H1 (cell line): ENCODE measurements at regions not wholly inside any gene's neighbourhood (a gene's known extent, or its start where the extent isn't known, plus 50 kb on each side); places are given as distances from the start of the nearest gene placed in this dataset.

Source experiments
- CTCF ChIA-PET: fragments of 300-600 bp; sonication (Branson Sonifier 250); formaldehyde crosslinking; loops from one replicate; lab custom pipeline; 2021; ENCODE audit not compliant: partially characterized antibody; lab: Charles Lee
- POLR2A ChIA-PET: fragments of 300-600 bp; sonication (Branson Sonifier 250); formaldehyde crosslinking; loops from one replicate; lab custom pipeline; 2021; ENCODE audit warnings: inconsistent platforms; ENCODE audit not compliant: partially characterized antibody; lab: Charles Lee
- DNase-seq, 2 experiments: peaks; one replicate each; pipeline versions ENCODE4 v3.0.0 to v3.0.0-alpha.2; 2010 to 2022; ENCODE audit warnings: low spot score in 2 of 2, low read depth in 1 of 2, mixed read lengths in 1 of 2
- FAIRE-seq: peaks from 2 replicates; lab custom pipeline; 2011; peaks lifted over from hg19 to GRCh38; lab: Jason Lieb, UNC
- H2AFZ ChIP-seq: 2 replicates; pipeline ENCODE4 v1.8.1; 2012; ENCODE audit warnings: low read length, inconsistent platforms
- H2AK5ac ChIP-seq: 2 replicates; pipeline ENCODE4 v1.6.1; 2013; ENCODE audit warnings: low read depth, low read length
- H2BK120ac ChIP-seq: replicated peaks from 2 replicates; pipeline ENCODE3; 2013; ENCODE audit warnings: low read depth, low read length, inconsistent platforms
- H2BK12ac ChIP-seq: 2 replicates; pipeline ENCODE4 v1.6.1; 2013; ENCODE audit warnings: low read depth, low read length
- H2BK15ac ChIP-seq: 2 replicates; pipeline ENCODE4 v1.6.1; 2013; ENCODE audit warnings: low read length
- H2BK20ac ChIP-seq: 2 replicates; pipeline ENCODE4 v1.6.1; 2013; ENCODE audit warnings: low read length
- H2BK5ac ChIP-seq: 2 replicates; pipeline ENCODE4 v1.6.1; 2013; ENCODE audit warnings: low read depth, low read length
- H3K14ac ChIP-seq: 2 replicates; pipeline ENCODE4 v1.6.1; 2013; ENCODE audit warnings: inconsistent platforms; ENCODE audit not compliant: insufficient read length
- H3K18ac ChIP-seq: 2 replicates; pipeline ENCODE4 v1.6.1; 2013; ENCODE audit warnings: low read length; ENCODE audit errors: extremely low read depth
- H3K23ac ChIP-seq: 2 replicates; pipeline ENCODE4 v1.6.1; 2013; ENCODE audit warnings: inconsistent platforms; ENCODE audit not compliant: insufficient read length
- H3K23me2 ChIP-seq: 2 replicates; pipeline ENCODE4 v1.6.1; 2013; ENCODE audit warnings: low read depth, low read length
- H3K27ac ChIP-seq: 2 replicates; pipeline ENCODE4 v1.6.1; 2011; ENCODE audit warnings: low read depth, low read length, inconsistent platforms
- H3K27me3 ChIP-seq, 4 experiments: replicated peaks in 1 of 4; 1 replicate in 1 of 4; 2 replicates in 3 of 4; pipeline versions ENCODE4 v1.6.1 to v1.8.1; 2011 to 2013; ENCODE audit warnings: low read length in 3 of 4, mild to moderate bottlenecking in 3 of 4, inconsistent platforms in 2 of 4, mixed read lengths in 2 of 4, moderate library complexity in 1 of 4; ENCODE audit not compliant: control insufficient read depth in 3 of 4, insufficient read depth in 3 of 4; ENCODE audit errors: extremely low read depth in 1 of 4
- H3K36me3 ChIP-seq, 4 experiments: 2 replicates each; pipeline versions ENCODE4 v1.6.1 to v1.8.1; 2011 to 2013; ENCODE audit warnings: mild to moderate bottlenecking in 4 of 4, low read length in 3 of 4, moderate library complexity in 2 of 4, control low read depth in 1 of 4, inconsistent platforms in 1 of 4; ENCODE audit not compliant: insufficient read depth in 4 of 4, control insufficient read depth in 2 of 4
- H3K4ac ChIP-seq: replicated peaks from 2 replicates; pipeline ENCODE3; 2013; ENCODE audit warnings: low read length, low read depth, mixed read lengths, inconsistent platforms; ENCODE audit not compliant: insufficient read length
- H3K4me1 ChIP-seq, 4 experiments: replicated peaks in 1 of 4; 1 replicate in 1 of 4; 2 replicates in 3 of 4; pipeline versions ENCODE4 v1.6.1 to v1.8.1; 2011 to 2013; ENCODE audit warnings: low read length in 3 of 4, inconsistent platforms in 2 of 4, mixed read lengths in 1 of 4; ENCODE audit not compliant: insufficient read depth in 4 of 4, control insufficient read depth in 3 of 4
- H3K4me2 ChIP-seq, 2 experiments: 2 replicates each; pipeline versions ENCODE4 v1.6.1 to v1.8.1; 2011 to 2013; ENCODE audit warnings: low read depth in 2 of 2, low read length in 2 of 2, control low read depth in 1 of 2, inconsistent platforms in 1 of 2, mild to moderate bottlenecking in 1 of 2; ENCODE audit not compliant: insufficient read depth in 1 of 2
- H3K4me3 ChIP-seq, 4 experiments: fragments of 200-600, 300-600 bp in 1 of 4; sonication (generic), shearing (Covaris generic), sonication (Bioruptor Twin) in 1 of 4; 2 replicates each; pipeline versions ENCODE4 v1.5.1 to v1.8.1; 2011 to 2016; ENCODE audit warnings: low read length in 4 of 4, low read depth in 3 of 4, control low read depth in 2 of 4, inconsistent platforms in 2 of 4, mild to moderate bottlenecking in 2 of 4, mixed read lengths in 1 of 4, moderate library complexity in 1 of 4; ENCODE audit not compliant: insufficient read depth in 2 of 4; ENCODE audit errors: extremely low read depth in 1 of 4
- H3K56ac ChIP-seq: replicated peaks from 2 replicates; pipeline ENCODE3; 2013; ENCODE audit warnings: low read depth, mild to moderate bottlenecking, mixed read lengths, low read length, inconsistent platforms; ENCODE audit not compliant: insufficient read length
- H3K79me1 ChIP-seq: 2 replicates; pipeline ENCODE4 v1.6.1; 2013; ENCODE audit warnings: low read depth, low read length, control low read depth
- H3K79me2 ChIP-seq, 2 experiments: 2 replicates each; pipeline versions ENCODE4 v1.6.1 to v1.8.1; 2012 to 2013; ENCODE audit warnings: low read length in 2 of 2, mild to moderate bottlenecking in 2 of 2, inconsistent platforms in 1 of 2; ENCODE audit not compliant: insufficient read depth in 2 of 2, control insufficient read depth in 1 of 2
- H3K9ac ChIP-seq, 4 experiments: replicated peaks in 1 of 4; 1 replicate in 1 of 4; 2 replicates in 3 of 4; pipeline versions ENCODE4 v1.6.1 to v1.8.1; 2011 to 2013; ENCODE audit warnings: low read depth in 3 of 4, low read length in 3 of 4, control low read depth in 2 of 4, mild to moderate bottlenecking in 2 of 4, moderate library complexity in 2 of 4, inconsistent platforms in 1 of 4; ENCODE audit errors: extremely low read depth in 1 of 4
- H3K9me3 ChIP-seq, 2 experiments: 2 replicates each; pipeline versions ENCODE4 v1.6.1 to v1.8.1; 2012 to 2013; ENCODE audit warnings: mild to moderate bottlenecking in 2 of 2, moderate library complexity in 2 of 2, control low read depth in 1 of 2, inconsistent platforms in 1 of 2, low read depth in 1 of 2, low read length in 1 of 2, mixed read lengths in 1 of 2; ENCODE audit not compliant: insufficient read depth in 2 of 2
- H4K20me1 ChIP-seq, 2 experiments: replicated peaks in 1 of 2; 2 replicates each; pipeline versions ENCODE3 to v1.8.1; 2011 to 2013; ENCODE audit warnings: inconsistent platforms in 2 of 2, low read length in 2 of 2, mild to moderate bottlenecking in 1 of 2; ENCODE audit not compliant: insufficient read depth in 2 of 2, control insufficient read depth in 1 of 2
- H4K5ac ChIP-seq: 2 replicates; pipeline ENCODE4 v1.6.1; 2013; ENCODE audit warnings: low read length, low read depth, mixed read lengths, inconsistent platforms; ENCODE audit not compliant: insufficient read length
- H4K8ac ChIP-seq: 2 replicates; pipeline ENCODE4 v1.8.0; 2013; ENCODE audit warnings: mild to moderate bottlenecking, moderate library complexity, low read length, inconsistent platforms; ENCODE audit not compliant: insufficient read depth; ENCODE audit errors: extremely low read depth
- H4K91ac ChIP-seq: replicated peaks from 2 replicates; pipeline ENCODE3; 2013; ENCODE audit warnings: low read length, mixed read lengths, inconsistent platforms; ENCODE audit not compliant: insufficient read length
- CTBP2 ChIP-seq: IDR thresholded peaks from 2 replicates; pipeline ENCODE4 v1.7.0; 2011; ENCODE audit warnings: borderline replicate concordance, mild to moderate bottlenecking, moderate library complexity, mixed read lengths, low read length; ENCODE audit not compliant: insufficient read depth, insufficient read length
- HDAC6 ChIP-seq: IDR thresholded peaks from one replicate; pipeline ENCODE4 v1.7.1; 2012; ENCODE audit warnings: low read depth, mild to moderate bottlenecking, inconsistent platforms, low read length, moderate library complexity
- KDM1A ChIP-seq: fragments of 200-600, 300-600 bp; sonication (generic); IDR thresholded peaks from 2 replicates; pipeline ENCODE4 v1.7.1; 2016; ENCODE audit warnings: mild to moderate bottlenecking, low read length, borderline replicate concordance
- MAX ChIP-seq: IDR thresholded peaks from 2 replicates; pipeline ENCODE4 v1.6.1; 2012; ENCODE audit warnings: inconsistent platforms
- NANOG ChIP-seq: IDR thresholded peaks from 2 replicates; pipeline ENCODE4 v1.6.1; 2011; ENCODE audit warnings: low read length, low read depth, mild to moderate bottlenecking, inconsistent platforms; ENCODE audit not compliant: insufficient read depth, poor library complexity, severe bottlenecking
- NRF1 ChIP-seq: IDR thresholded peaks from 2 replicates; pipeline ENCODE4 v1.6.1; 2011; ENCODE audit warnings: mild to moderate bottlenecking, low read depth, low read length, improper control_type of control experiment
- SAP30 ChIP-seq: fragments of 300-600 bp; sonication (generic); IDR thresholded peaks from 2 replicates; pipeline ENCODE4 v1.7.1; 2012; ENCODE audit warnings: low read length, moderate library complexity, mild to moderate bottlenecking, inconsistent platforms; ENCODE audit not compliant: insufficient read depth, insufficient replicate concordance
- SUZ12 ChIP-seq: fragments of 200-600 bp; sonication (generic); IDR thresholded peaks from 2 replicates; pipeline ENCODE4 v1.6.1; 2012; ENCODE audit warnings: mild to moderate bottlenecking, inconsistent platforms, low read length, moderate library complexity, mixed read lengths
- WGBS, 2 experiments: shearing (Covaris generic) in 1 of 2; methylation state at CpG; one replicate each; pipeline versions ENCODE4 v1.1.6 to v1.1.7; 2013 to 2015; ENCODE audit warnings: low lambda C conversion rate in 2 of 2, mixed read lengths in 2 of 2, inconsistent platforms in 1 of 2, low coverage in 1 of 2, missing lambda C conversion rate in 1 of 2; ENCODE audit not compliant: insufficient replicate concordance in 2 of 2, insufficient coverage in 1 of 2, insufficient read length in 1 of 2; ENCODE audit errors: extremely low coverage in 1 of 2, missing lambda C conversion rate in 1 of 2; 5-methylcytosine and 5-hydroxymethylcytosine counted together

GRCh38 chr12:28606967-28607557 lies 416.8 kb downstream of the CCDC91 start:
- Histone ChIP-seq H2BK120ac (no peak overlapping the region), H4K5ac (no peak overlapping the region), H4K20me1 (no peaks in the 10 kb centered on the region), H3K4me2 (no peak overlapping the region), H4K8ac (no peak overlapping the region), H2BK12ac (no peak overlapping the region), H3K23me2 (no peaks in the 10 kb centered on the region), H3K9ac (no peak overlapping the region), H3K27ac (no peak overlapping the region), H3K36me3 (peaks cover 0 to 2% (median 0%) of the 10 kb centered on the region in 4 experiments; a peak in 1 of 8 replicates), H3K56ac (no peak overlapping the region), H3K18ac (no peak overlapping the region), H3K79me1 (no peaks in the 10 kb centered on the region), H2BK20ac (no peak overlapping the region), H3K23ac (no peak overlapping the region), H4K91ac (no peak overlapping the region), H3K14ac (no peak overlapping the region), H3K27me3 (no peaks in the 10 kb centered on the region), H3K9me3 (peaks cover 2 to 12% of the 10 kb centered on the region in 2 experiments; a peak in 1 of 4 replicates), H3K4me3 (no peak overlapping the region), H2BK15ac (no peak overlapping the region), H2AK5ac (no peak overlapping the region), H3K4ac (no peak overlapping the region), H3K4me1 (peaks cover 0 to 8% (median 4%) of the 10 kb centered on the region in 4 experiments; a peak in 2 of 7 replicates), H2AFZ (no peak overlapping the region), H2BK5ac (no peak overlapping the region), H3K79me2 (no peaks in the 10 kb centered on the region)
- WGBS, 2 experiments = 94% methylated on average over 1 of the region's 1 CpG; no CpG with 5 or more reads in 1 of the 2 experiments
- FAIRE-seq (no peak), DNase-seq (no peak)
- ChIA-PET POLR2A (no interaction called here), CTCF (no interaction called here)
- TF ChIP-seq HDAC6 = no peak
- TF ChIP-seq MAX = no peak
- no peak for TF ChIP-seq NRF1
- TF ChIP-seq KDM1A = no peak
- TF ChIP-seq NANOG = no peak
- TF ChIP-seq SAP30 = no peak
- no peak for TF ChIP-seq CTBP2
- TF ChIP-seq SUZ12 = no peak
